NT2/D1 (cell line): ENCODE measurements at regions not wholly inside any gene's neighbourhood (a gene's known extent, or its start where the extent isn't known, plus 50 kb on each side); places are given as distances from the start of the nearest gene placed in this dataset.

ENCODE experiments used
- DNase-seq: peaks from one replicate; pipeline ENCODE4 v3.0.0-alpha.2; 2011; ENCODE audit warnings: low read depth, low spot score
- H3K27me3 ChIP-seq: 2 replicates; pipeline ENCODE4 v1.6.0; 2011; ENCODE audit warnings: mild to moderate bottlenecking; ENCODE audit not compliant: insufficient read length, insufficient read depth
- H3K36me3 ChIP-seq: 2 replicates; pipeline ENCODE4 v1.6.1; 2011; ENCODE audit warnings: mild to moderate bottlenecking, low read length, mixed read lengths; ENCODE audit not compliant: insufficient read depth, insufficient read length
- H3K4me1 ChIP-seq: 2 replicates; pipeline ENCODE4 v1.5.1; 2011; ENCODE audit not compliant: insufficient read depth, insufficient read length
- H3K4me3 ChIP-seq: 2 replicates; pipeline ENCODE4 v1.5.1; 2011; ENCODE audit warnings: low read depth; ENCODE audit not compliant: insufficient read length
- H3K9ac ChIP-seq: 2 replicates; pipeline ENCODE4 v1.6.0; 2011; ENCODE audit warnings: low read depth; ENCODE audit not compliant: insufficient read length
- H3K9me3 ChIP-seq: 2 replicates; pipeline ENCODE4 v1.5.1; 2011; ENCODE audit warnings: mild to moderate bottlenecking, low read length; ENCODE audit not compliant: insufficient read depth
- SUZ12 ChIP-seq: IDR thresholded peaks from 2 replicates; pipeline ENCODE4 v1.6.1; 2011; ENCODE audit not compliant: insufficient read length, insufficient read depth; ENCODE audit errors: extremely low read depth
- YY1 ChIP-seq: IDR thresholded peaks from 2 replicates; pipeline ENCODE4 v1.6.1; 2011; ENCODE audit not compliant: insufficient read length, insufficient read depth
- ZNF274 ChIP-seq: IDR thresholded peaks from 2 replicates; pipeline ENCODE4 v1.6.1; 2011; ENCODE audit warnings: mild to moderate bottlenecking, low read depth, low read length

DNA sequence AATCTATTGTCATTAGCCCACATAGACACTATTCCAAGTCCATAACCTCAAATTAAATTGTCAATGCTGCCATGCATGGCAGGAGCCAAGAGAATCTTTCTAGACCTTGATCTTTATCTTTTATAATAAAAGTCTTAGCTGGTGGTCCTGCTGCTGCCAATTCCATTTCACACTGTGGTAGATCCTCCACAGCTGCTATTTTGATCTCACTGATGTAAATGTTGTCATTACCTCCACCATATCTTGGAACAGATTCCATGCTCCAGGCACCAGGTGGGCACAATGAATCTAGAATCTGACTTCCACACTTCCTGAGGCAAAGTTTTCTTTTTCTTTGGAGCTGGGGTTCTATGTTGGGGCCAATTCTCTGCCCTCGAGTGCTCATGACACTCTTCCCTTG, 161.2 kb downstream of the TMTC3 start:
- Histone ChIP-seq H3K27me3 (no peaks in the 10 kb centered on the region), H3K4me3 (no peak overlapping the region), H3K36me3 (no peaks in the 10 kb centered on the region), H3K9me3 (no peaks in the 10 kb centered on the region), H3K9ac (no peak overlapping the region), H3K4me1 (no peaks in the 10 kb centered on the region)
- DNase-seq: no peak
- TF ChIP-seq SUZ12: no peak
- TF ChIP-seq YY1: no peak
- no peak for TF ChIP-seq ZNF274

DNA sequence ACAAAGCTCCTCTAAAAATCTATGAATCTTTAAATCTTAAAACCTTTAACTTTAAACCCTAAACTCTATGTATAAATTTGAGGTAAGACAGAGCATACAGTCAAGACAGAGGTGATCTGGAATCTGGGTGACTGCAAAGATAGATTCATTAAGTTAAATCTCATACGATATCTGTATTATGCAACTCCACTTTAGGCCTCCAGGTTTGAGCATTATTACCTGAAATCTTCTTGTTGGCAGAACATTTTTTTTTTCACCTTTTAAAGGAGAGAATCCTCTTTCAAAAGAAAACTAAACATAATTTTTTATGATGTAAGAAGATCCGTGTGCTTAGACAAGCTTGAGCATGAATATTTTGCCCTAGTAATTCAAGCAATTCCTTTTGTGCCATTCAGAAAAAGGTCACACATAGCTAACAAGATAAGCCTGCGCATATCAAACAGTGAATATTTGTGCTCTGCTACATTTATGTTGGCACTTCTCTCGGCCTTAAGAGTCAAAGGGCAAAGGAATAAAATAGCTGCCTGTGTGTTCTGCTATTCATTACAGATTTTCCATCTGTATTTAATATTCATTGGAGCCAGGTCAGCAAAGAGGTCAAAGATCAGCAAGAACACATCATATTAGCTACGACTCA, 163.3 kb downstream of the TMTC3 start:
- Histone ChIP-seq H3K36me3 (no peaks in the 10 kb centered on the region), H3K9ac (no peak overlapping the region), H3K27me3 (no peaks in the 10 kb centered on the region), H3K4me3 (no peak overlapping the region), H3K4me1 (no peaks in the 10 kb centered on the region), H3K9me3 (no peaks in the 10 kb centered on the region)
- no peak for DNase-seq
- TF ChIP-seq ZNF274: no peak
- no peak for TF ChIP-seq SUZ12
- TF ChIP-seq YY1: no peak

- Histone ChIP-seq H3K27me3 (no peaks in the 10 kb centered on the region), H3K9ac (no peak overlapping the region), H3K4me1 (no peaks in the 10 kb centered on the region), H3K4me3 (no peak overlapping the region), H3K9me3 (no peaks in the 10 kb centered on the region), H3K36me3 (no peaks in the 10 kb centered on the region)
- TF ChIP-seq ZNF274 (no peak), YY1 (no peak), SUZ12 (no peak)
- no peak for DNase-seq
These were observed 164.5 kb downstream of the TMTC3 start for GRCh38 chr12:88306471-88307069.

GRCh38 chr12:88307961-88308360, 165.9 kb downstream of the TMTC3 start:
- no peak for TF ChIP-seq ZNF274
- no peak for TF ChIP-seq YY1
- TF ChIP-seq SUZ12: no peak
- Histone ChIP-seq H3K9me3 (no peaks in the 10 kb centered on the region), H3K4me1 (no peaks in the 10 kb centered on the region), H3K36me3 (no peaks in the 10 kb centered on the region), H3K27me3 (no peaks in the 10 kb centered on the region), H3K4me3 (no peak overlapping the region), H3K9ac (no peak overlapping the region)
- DNase-seq: no peak

DNA sequence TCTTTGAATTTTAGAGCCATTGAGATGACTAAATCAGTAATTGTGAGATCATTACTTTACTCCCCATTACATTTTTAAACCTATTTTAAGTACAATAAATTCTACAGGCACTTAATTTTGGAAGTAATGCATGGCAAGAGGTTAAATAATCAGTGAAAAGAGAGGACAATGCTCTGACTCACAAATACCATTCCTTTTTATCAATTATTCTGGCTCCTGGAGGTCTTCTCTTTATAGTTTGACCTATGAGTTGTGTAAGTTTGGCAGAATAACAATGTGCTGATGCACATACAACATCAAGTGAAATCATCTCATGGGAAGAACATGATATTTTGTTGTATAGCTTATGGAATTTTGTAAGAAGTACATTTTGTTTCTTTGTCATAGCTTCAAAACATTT, 166.7 kb downstream of the TMTC3 start:
- Histone ChIP-seq H3K27me3 (no peaks in the 10 kb centered on the region), H3K4me3 (no peak overlapping the region), H3K36me3 (no peaks in the 10 kb centered on the region), H3K9ac (no peak overlapping the region), H3K4me1 (no peaks in the 10 kb centered on the region), H3K9me3 (no peaks in the 10 kb centered on the region)
- no peak for DNase-seq
- TF ChIP-seq ZNF274 (no peak), SUZ12 (no peak), YY1 (no peak)

DNA sequence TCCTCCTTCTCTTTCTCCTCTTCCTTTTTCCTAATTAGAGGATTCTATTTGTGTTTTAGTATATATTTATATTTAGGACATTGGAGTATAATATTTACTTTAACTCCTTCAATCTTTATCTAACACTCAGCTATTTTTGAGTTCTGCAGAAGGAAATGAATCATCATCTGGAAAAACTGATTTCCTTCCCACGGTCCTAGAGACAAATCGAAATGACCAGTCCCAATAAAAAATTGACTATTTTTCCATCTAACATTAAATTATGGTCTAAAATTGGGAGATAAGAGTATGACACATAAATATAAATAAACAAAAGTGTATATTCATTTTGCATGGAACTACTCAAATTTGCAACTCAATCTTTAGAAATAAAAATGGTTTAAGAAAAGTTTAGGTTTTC, 167.4 kb downstream of the TMTC3 start:
- H3K4me1 ChIP-seq: no peaks in the 10 kb centered on the region
- H3K4me3 ChIP-seq: no peak overlapping the region
- no peaks in the 10 kb centered on the region for H3K27me3 ChIP-seq
- no peak for DNase-seq
- no peak overlapping the region for H3K9ac ChIP-seq
- TF ChIP-seq ZNF274: no peak
- TF ChIP-seq YY1: no peak
- TF ChIP-seq SUZ12: no peak
- no peaks in the 10 kb centered on the region for H3K36me3 ChIP-seq
- no peaks in the 10 kb centered on the region for H3K9me3 ChIP-seq

DNA sequence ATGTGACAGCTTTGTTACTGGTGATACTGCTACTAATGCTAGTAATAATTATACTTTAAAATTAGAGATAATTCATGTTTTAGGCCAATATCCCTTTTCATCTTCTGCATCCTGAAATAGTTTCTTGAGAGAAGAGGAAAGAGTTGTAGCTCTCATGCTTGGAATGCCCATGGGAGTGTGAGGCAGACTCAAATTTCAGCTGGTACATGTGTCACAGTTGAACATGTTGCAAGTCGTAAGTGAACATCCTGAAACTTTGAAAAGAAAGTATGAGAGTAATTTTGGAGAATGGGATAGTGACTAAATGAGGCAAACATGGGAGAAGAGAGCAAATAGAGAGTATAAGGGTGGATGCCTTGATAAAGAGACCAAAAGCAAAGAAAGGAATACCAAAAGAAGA, 168.0 kb downstream of the TMTC3 start:
- H3K4me1 ChIP-seq: no peaks in the 10 kb centered on the region
- H3K9ac ChIP-seq: no peak overlapping the region
- no peaks in the 10 kb centered on the region for H3K9me3 ChIP-seq
- H3K4me3 ChIP-seq: no peak overlapping the region
- no peak for TF ChIP-seq ZNF274
- no peak for TF ChIP-seq YY1
- TF ChIP-seq SUZ12: no peak
- no peak for DNase-seq
- no peaks in the 10 kb centered on the region for H3K27me3 ChIP-seq
- H3K36me3 ChIP-seq: no peaks in the 10 kb centered on the region

DNA sequence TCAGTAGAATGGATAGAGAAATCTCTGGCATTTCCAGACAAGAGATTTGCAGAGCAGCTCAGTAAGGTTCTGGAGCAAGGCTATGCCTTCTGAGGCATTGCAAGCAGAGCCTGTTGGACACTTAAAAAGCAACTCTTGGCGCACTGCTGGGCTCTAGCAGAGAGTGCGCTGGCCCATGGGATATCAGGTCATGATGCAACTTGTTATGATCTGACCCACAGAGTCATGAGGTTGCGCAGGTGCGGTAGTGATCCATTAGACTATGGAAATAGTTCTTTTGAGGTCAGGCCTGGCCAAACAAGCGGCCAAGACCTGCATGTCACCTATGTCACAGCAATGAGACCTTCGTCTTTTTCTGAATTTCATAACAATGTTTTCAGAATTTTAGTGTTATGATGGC, 168.6 kb downstream of the TMTC3 start:
- DNase-seq: no peak
- H3K4me1 ChIP-seq: no peaks in the 10 kb centered on the region
- no peak overlapping the region for H3K9ac ChIP-seq
- TF ChIP-seq ZNF274: no peak
- no peak for TF ChIP-seq YY1
- TF ChIP-seq SUZ12: no peak
- no peaks in the 10 kb centered on the region for H3K9me3 ChIP-seq
- no peak overlapping the region for H3K4me3 ChIP-seq
- no peaks in the 10 kb centered on the region for H3K27me3 ChIP-seq
- no peaks in the 10 kb centered on the region for H3K36me3 ChIP-seq
